NCI-H1694 (cell line): ENCODE measurements at regions not wholly inside any gene's neighbourhood (a gene's known extent, or its start where the extent isn't known, plus 50 kb on each side); places are given as distances from the start of the nearest gene placed in this dataset.

Source experiments
- DNase-seq: peaks from one replicate; lab custom pipeline; 2025; lab: John Stamatoyannopoulos, UW

- DNase-seq = no peak
Measured at GRCh38 chr14:81669308-81669707, 135.7 kb upstream of the SEL1L start.

GRCh38 chr14:81673930-81674329 lies 140.3 kb upstream of the SEL1L start:
- peak; percentile 70 for DNase-seq

DNA sequence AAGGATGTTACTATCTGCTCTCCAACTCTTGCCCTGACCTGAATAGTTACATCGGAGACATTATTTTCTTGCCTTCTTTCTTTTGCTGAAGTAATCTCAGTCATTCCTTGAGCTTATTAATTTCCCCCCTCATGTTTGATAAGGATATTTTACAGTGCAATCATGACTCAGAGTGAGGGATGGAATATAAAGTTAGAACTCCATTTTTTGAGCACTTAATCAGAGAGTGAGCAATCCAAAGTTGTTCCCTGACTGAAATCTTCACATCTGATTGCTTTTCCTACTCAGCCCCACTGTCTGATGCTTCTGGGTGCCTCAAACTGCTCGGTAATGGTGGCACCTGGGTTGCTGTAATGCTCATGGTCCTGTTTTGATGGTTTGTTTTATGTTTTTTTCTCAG lies 142.7 kb upstream of the SEL1L start:
- no peak for DNase-seq

- DNase-seq = no peak
Measured at GRCh38 chr14:81676879-81677278, 143.2 kb upstream of the SEL1L start.

DNA sequence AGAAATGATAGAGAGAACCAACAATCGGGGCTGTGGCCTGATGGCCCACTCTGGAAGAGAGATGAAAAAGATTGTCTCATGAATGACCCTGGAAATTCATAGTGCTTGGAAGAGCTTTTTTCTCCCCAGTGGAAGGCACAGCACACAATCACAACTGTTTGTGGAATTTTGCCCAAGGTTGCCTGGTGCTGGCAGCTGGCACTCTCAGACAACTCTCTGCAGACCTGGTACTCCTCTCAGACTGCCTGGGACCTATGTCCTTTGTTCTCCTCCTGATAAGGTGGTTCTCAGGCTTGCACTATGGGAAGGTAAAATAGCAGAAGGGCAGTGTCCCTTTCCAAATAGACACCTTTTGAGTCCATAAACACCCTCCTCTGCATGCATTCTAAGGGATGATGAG lies 144.1 kb upstream of the SEL1L start:
- DNase-seq = no peak

GRCh38 chr14:81679226-81679625 lies 145.6 kb upstream of the SEL1L start:
- no peak for DNase-seq

- DNase-seq = peak; percentile 90
Measured at GRCh38 chr14:81681541-81681940, 147.9 kb upstream of the SEL1L start.

- no peak for DNase-seq
Measured at GRCh38 chr14:81682134-81682533, 148.5 kb upstream of the SEL1L start.

- no peak for DNase-seq
Measured at GRCh38 chr14:81682701-81683100, 149.0 kb upstream of the SEL1L start.

- no peak for DNase-seq
Measured at GRCh38 chr14:81684696-81685095, 151.0 kb upstream of the SEL1L start.

DNA sequence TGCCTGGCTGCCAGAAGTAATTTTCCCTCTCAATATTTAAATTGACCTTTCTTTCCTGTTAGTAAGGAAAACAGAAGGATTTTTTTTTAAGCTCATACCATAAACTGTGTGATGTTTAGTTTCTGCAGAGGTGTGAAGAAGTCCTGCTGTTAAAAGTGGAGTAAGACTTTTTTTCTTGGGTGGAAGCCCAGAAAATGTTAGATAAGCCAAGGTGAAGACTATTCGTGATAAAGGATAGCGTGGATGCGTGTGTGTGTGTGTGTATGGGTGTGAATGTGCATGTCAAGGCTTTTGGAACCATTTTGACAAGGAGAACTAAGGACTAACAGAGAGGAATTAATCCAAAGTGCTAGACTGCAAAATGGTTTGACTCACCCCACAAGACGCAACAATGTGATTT lies 152.9 kb upstream of the SEL1L start:
- no peak for DNase-seq

DNA sequence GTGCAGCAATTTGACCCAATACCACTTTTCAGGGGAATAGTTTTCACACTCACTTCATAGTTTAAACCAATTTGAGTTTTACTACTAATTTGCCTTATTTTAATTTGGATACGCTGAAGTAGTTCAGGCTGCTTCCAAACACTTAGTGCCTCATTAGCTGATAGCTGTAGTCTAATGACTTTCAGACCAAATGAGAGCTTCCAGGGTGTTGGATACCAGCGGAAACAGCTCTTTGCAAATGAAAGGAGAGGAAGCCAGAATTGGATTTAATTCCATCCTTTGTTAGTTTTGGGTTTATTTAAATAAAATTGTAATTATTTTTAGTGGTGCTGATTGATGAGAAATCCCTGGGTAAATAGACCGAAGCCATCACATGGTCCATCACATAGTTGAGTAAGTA lies 158.3 kb upstream of the SEL1L start:
- DNase-seq = no peak

- DNase-seq = no peak
Measured at GRCh38 chr14:81694419-81694818, 160.8 kb upstream of the SEL1L start.

DNA sequence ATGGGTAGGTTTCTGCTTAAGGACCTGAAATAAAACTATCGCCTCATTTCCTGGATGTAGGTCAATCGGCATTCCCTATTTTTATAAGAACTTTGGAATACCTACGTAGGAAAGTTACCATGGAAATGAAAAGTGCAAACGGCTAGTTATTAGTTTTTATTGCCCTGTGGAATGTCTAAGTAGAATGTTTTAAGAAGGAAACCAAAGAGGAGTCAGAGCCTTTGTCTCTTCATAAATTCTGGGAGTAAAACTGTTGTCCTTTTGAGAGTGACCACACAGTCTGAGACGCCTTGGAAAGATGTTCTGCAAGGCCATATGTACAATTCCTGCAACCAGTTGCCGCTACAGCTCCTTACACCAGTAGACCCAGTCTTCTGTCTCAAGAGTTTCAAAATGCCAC lies 176.0 kb upstream of the SEL1L start:
- no peak for DNase-seq

GRCh38 chr14:81710232-81710845 lies 176.7 kb upstream of the SEL1L start:
- peak; percentile 72 for DNase-seq

- DNase-seq = no peak
Measured at GRCh38 chr14:81715731-81716130, 182.1 kb upstream of the SEL1L start.

DNA sequence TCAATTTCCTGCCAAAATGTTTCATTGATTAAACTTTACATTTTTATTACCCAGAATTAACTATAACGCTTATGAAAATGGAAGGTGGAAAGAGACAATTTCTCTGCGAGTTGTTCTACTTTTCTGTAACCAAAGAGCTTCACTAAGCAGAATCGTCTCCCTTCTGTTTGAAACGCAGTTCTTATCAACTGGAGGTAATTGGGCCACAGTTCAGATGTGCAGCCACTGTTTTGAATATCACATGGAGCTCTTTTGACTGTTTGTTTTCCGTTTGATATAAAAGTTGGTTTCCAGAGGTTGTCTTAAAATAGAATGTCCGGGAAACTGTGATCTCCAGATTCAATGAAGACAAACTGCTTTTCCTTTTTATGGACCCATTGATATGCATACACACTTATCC lies 183.3 kb upstream of the SEL1L start:
- no peak for DNase-seq

DNA sequence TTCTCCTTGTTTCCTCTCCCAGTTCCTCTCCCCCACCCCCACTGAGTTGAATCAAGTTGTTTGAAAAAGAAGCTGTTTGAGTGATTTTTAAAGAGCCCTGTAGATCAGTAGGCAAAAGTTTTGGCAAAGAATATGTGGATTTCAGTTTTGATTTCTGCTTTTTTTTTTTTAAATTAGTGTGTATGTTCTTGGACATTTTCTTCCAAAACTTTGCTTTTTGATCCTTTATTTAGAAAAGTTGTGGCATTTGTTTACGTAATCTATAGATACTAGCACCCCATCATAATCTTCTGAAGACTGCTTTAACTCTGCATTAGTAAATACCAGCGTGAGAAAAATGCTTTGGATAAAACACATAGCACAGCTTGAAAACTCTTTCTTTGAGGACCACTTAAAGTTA lies 190.3 kb upstream of the SEL1L start:
- no peak for DNase-seq

GRCh38 chr14:81727218-81727617 lies 193.6 kb upstream of the SEL1L start:
- DNase-seq = peak; percentile 61

DNA sequence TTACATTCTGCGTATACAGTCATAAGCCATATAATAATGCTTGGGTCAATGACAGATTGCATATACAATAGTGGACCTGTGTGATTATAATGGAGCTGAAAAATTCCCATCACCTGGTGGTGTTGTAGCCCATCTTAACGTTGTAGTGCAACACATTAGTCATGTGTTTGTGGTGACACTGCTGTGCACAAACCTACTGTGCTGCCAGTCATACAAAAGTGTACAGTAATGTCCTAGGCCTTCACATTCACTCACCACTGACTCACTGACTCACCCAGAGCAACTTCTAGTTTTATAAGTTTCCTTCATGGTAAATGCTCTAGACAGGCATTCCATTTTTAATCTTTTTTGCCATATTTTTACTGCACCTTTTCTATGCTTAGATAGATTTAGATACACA lies 194.8 kb upstream of the SEL1L start:
- no peak for DNase-seq

DNA sequence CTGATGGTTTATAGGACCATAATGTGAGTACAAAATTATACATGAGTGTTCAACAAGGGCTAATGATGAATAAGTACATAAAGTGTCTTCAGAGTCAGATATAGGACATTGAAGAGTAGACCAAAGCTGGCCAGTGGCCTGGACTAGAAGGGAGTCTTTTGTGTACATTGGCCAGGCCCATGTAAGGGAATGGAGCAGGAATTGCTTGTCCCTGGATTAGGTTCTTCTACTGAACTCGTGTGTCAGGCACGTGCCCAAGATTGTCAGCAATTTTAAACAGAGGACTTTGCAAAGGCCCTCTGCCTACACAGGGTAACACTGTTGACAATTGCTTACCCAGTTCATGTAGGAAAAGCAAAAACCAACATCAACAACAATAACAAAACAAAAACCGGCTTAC lies 196.0 kb upstream of the SEL1L start:
- no peak for DNase-seq

GRCh38 chr14:81737938-81738337 lies 204.3 kb upstream of the SEL1L start:
- DNase-seq = no peak

GRCh38 chr14:81738946-81739659 lies 205.4 kb upstream of the SEL1L start:
- no peak for DNase-seq

DNA sequence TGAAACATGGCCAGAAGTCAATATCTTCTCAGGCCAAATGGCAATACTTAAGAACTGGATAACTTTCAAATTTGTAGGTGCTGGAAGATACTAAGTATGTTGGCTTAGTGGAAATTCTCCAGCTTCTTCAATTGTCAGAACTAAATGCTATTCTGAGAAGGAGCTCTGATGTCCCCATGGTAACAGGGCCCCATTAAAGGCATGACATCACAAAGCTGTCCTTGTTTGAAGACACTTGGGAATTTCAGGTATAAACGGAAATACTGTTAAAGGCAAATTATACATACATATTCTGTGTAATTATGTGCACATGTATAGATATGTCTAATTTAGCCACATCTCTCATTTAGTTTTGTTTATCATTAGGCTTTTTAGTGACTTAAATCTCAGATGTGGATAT lies 210.0 kb upstream of the SEL1L start:
- DNase-seq = no peak
